ENCODE measurements at regions not wholly inside any gene's neighbourhood (a gene's known extent, or its start where the extent isn't known, plus 50 kb on each side); places are given as distances from the start of the nearest gene placed in this dataset.

GRCh38 chr10:111705021-111705420 is 478.5 kb downstream of the GPAM start:
- H3K27ac ChIP-seq (ENCODE audit: insufficient read depth, low read length): no peak overlapping the region
- no peak overlapping the region for H3K4me2 ChIP-seq (ENCODE audit: low read depth, low read length)
- POLR2A ChIA-PET (ENCODE audit: unreplicated experiment): no interaction called here
- no peak overlapping the region for H3K4me3 ChIP-seq (ENCODE audit: insufficient read depth, low read depth, low read length)
- no peak overlapping the region for H2BK120ac ChIP-seq (ENCODE audit: low read depth, low read length)
- no peaks in the 10 kb centered on the region for H3K9me1 ChIP-seq (ENCODE audit: insufficient read depth, low read length)
- DNase-seq (no peak), ATAC-seq (ENCODE audit: low read depth) (no peak)
- no peaks in the 10 kb centered on the region for H3K27me3 ChIP-seq (ENCODE audit: control insufficient read depth, insufficient read depth, low read length)
- no peak overlapping the region for H3K14ac ChIP-seq (replicated peaks; ENCODE audit: low read depth, low read length)
- no peak overlapping the region for H3K56ac ChIP-seq (ENCODE audit: extremely low read depth, insufficient read depth, low read length)
- H4K20me1 ChIP-seq (ENCODE audit: insufficient read depth, low read length): no peaks in the 10 kb centered on the region
- H2BK5ac ChIP-seq (ENCODE audit: low read depth, low read length, poor library complexity, severe bottlenecking): no peak overlapping the region
- dilution Hi-C loops (cut with HindIII; ENCODE audit: low sequenced_read_pairs, unreplicated experiment) (no loop called here), intact Hi-C loops (cut with micrococcal nuclease) (no loop called here), in situ Hi-C loops (cut with MboI; ENCODE audit: low sequenced_read_pairs) (no loop called here)
- no peaks in the 10 kb centered on the region for H3K36me3 ChIP-seq (ENCODE audit: control insufficient read depth, insufficient read depth, low read length)
- TF ChIP-seq RFX5 (IDR thresholded peaks at IDR 0.05; ENCODE audit: low read depth, low read length): no peak
- TF ChIP-seq MAZ (IDR thresholded peaks at IDR 0.05; ENCODE audit: borderline replicate concordance, low read depth, low read length): no peak
- TF ChIP-seq CEBPB (IDR thresholded peaks at IDR 0.05; ENCODE audit: low read depth, low read length): no peak
- no peak overlapping the region for H4K5ac ChIP-seq (ENCODE audit: low read depth, low read length)
- no peak overlapping the region for H3K18ac ChIP-seq (ENCODE audit: low read depth, low read length)
- no peak overlapping the region for H4K8ac ChIP-seq (ENCODE audit: low read depth in 2 of 2, low read length in 2 of 2)
- no peak overlapping the region for H3K9ac ChIP-seq (ENCODE audit: low read depth, low read length)
- H2AFZ ChIP-seq (replicated peaks; ENCODE audit: low read length, poor library complexity): no peak overlapping the region
- H2BK15ac ChIP-seq (ENCODE audit: low read depth, low read length): no peak overlapping the region
- no TSS peak for BruUV-seq (replicated peaks)
- no peak overlapping the region for H2AK9ac ChIP-seq (replicated peaks; ENCODE audit: low read depth, low read length, poor library complexity)
- no peak overlapping the region for H4K91ac ChIP-seq (ENCODE audit: insufficient read depth, low read depth, low read length)
- no peaks in the 10 kb centered on the region for H3K4me1 ChIP-seq (ENCODE audit: control insufficient read depth, insufficient read depth, low read length)
- H3K23ac ChIP-seq (ENCODE audit: low read depth, low read length): no peak overlapping the region
- H3K79me1 ChIP-seq (ENCODE audit: low read depth in 1 of 2, low read length in 2 of 2): no peaks in the 10 kb centered on the region
- H2BK20ac ChIP-seq (ENCODE audit: low read depth, low read length): no peak overlapping the region
- H3K9me3 ChIP-seq (ENCODE audit: control insufficient read depth, insufficient read depth, low read length): peaks cover 6% of the 10 kb centered on the region
- WGBS, 2 experiments (ENCODE audit: extremely low coverage in 2 of 2, insufficient read length in 1 of 2): 50% methylated on average over 1 of the region's 2 CpGs; no CpG with 5 or more reads in 1 of the 2 experiments
- CTCF ChIA-PET: no interaction called here
- H3K4ac ChIP-seq (ENCODE audit: low read depth, low read length): no peak overlapping the region
- H2AK5ac ChIP-seq (ENCODE audit: low read depth, low read length): no peak overlapping the region
